ENCODE measurements at regions not wholly inside any gene's neighbourhood (a gene's known extent, or its start where the extent isn't known, plus 50 kb on each side); places are given as distances from the start of the nearest gene placed in this dataset.

DNA sequence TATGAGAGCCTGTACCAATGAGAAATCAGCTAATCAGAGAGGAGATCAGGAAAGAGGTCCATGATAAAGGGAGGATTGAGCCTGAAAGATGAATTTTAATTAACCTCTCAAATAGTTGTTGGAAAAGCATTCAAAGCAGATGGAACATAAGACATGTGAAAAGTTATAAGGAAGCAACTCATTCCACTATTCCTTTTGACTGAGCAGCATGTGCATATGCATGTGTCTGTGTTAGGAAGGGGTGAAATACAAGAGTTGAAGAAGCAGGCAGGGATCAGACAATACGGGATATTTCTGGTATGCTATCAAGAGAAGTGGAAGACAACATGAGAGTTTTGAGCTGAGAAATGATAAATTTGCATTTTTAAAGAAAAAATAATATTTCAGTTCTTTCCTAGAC lies 624.8 kb upstream of the PTCHD4 start:
- no peaks in the 10 kb centered on the region for H4K20me1 ChIP-seq (ENCODE audit: control insufficient read depth, extremely low read depth, insufficient read depth, low read length)
- no peaks in the 10 kb centered on the region for H3K36me3 ChIP-seq (ENCODE audit: control insufficient read depth in 2 of 2, extremely low read depth in 1 of 2, insufficient read depth in 2 of 2, low read length in 2 of 2)
- no peaks in the 10 kb centered on the region for H3K9me1 ChIP-seq (ENCODE audit: control insufficient read depth, extremely low read depth, insufficient read depth, low read length)
- dilution Hi-C loops (cut with MboI; ENCODE audit: extremely low pct_ligation_motif_present, low sequenced_read_pairs): no loop called here
- no peak overlapping the region for H3K4me3 ChIP-seq (ENCODE audit: control insufficient read depth in 2 of 3, extremely low read depth in 1 of 3, insufficient read depth in 2 of 3, low read depth in 1 of 3, low read length in 3 of 3)
- DNase-seq (ENCODE audit: low read depth, low spot score) (no peak), FAIRE-seq (no peak)
- no peak overlapping the region for H3K9ac ChIP-seq (ENCODE audit: control insufficient read depth, extremely low read depth, insufficient read depth, low read length)
- H3K27ac ChIP-seq (ENCODE audit: control insufficient read depth, insufficient read depth, low read length): no peak overlapping the region
- TF ChIP-seq, protein P1, sequence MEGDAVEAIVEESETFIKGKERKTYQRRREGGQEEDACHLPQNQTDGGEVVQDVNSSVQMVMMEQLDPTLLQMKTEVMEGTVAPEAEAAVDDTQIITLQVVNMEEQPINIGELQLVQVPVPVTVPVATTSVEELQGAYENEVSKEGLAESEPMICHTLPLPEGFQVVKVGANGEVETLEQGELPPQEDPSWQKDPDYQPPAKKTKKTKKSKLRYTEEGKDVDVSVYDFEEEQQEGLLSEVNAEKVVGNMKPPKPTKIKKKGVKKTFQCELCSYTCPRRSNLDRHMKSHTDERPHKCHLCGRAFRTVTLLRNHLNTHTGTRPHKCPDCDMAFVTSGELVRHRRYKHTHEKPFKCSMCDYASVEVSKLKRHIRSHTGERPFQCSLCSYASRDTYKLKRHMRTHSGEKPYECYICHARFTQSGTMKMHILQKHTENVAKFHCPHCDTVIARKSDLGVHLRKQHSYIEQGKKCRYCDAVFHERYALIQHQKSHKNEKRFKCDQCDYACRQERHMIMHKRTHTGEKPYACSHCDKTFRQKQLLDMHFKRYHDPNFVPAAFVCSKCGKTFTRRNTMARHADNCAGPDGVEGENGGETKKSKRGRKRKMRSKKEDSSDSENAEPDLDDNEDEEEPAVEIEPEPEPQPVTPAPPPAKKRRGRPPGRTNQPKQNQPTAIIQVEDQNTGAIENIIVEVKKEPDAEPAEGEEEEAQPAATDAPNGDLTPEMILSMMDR (optimal IDR thresholded peaks at IDR 0.05 in 1 of 3, IDR thresholded peaks at IDR 0.05 in 1 of 3, conservative IDR thresholded peaks at IDR 0.05 in 1 of 3; ENCODE audit: extremely low read depth in 1 of 3, insufficient read depth in 2 of 3, low read length in 3 of 3): no peak
- TF ChIP-seq EZH2 (IDR thresholded peaks at IDR 0.05; ENCODE audit: low read length): no peak
- H3K4me2 ChIP-seq (ENCODE audit: control insufficient read depth, extremely low read depth, insufficient read depth, low read depth, low read length): no peak overlapping the region
- H3K27me3 ChIP-seq (ENCODE audit: control insufficient read depth, extremely low read depth, insufficient read depth, low read length): no peaks in the 10 kb centered on the region
- no peaks in the 10 kb centered on the region for H3K79me2 ChIP-seq (ENCODE audit: control insufficient read depth, insufficient read depth, low read length)
- no peak overlapping the region for H2AFZ ChIP-seq (ENCODE audit: control insufficient read depth, low read length)
- H3K9me3 ChIP-seq (ENCODE audit: control insufficient read depth, low read depth, low read length): no peaks in the 10 kb centered on the region
- H3K4me1 ChIP-seq (ENCODE audit: control insufficient read depth, extremely low read depth, insufficient read depth, low read length): no peaks in the 10 kb centered on the region

DNA sequence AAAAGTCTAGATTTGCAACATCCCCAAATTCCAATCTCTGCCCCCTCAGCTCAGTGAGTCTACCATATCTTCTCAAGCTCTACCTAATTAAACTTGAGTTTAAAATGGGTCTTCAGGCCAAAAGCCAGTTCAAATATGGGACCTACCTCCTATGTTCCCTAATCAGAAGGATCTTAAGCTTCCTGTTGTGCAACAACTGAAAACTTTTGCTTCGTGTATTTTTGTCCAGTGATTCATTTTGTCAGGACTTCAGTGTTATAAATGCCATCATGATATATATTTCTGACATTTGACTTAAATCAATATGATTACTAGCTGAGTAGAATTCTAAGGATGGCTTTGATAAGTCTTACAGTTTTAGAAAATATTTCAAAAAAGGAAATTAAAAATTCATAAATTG lies 622.6 kb upstream of the PTCHD4 start:
- no peak for FAIRE-seq
- Histone ChIP-seq H3K27me3 (ENCODE audit: control insufficient read depth, extremely low read depth, insufficient read depth, low read length) (no peaks in the 10 kb centered on the region), H3K79me2 (ENCODE audit: control insufficient read depth, insufficient read depth, low read length) (no peaks in the 10 kb centered on the region), H3K9me3 (ENCODE audit: control insufficient read depth, low read depth, low read length) (no peaks in the 10 kb centered on the region), H3K4me1 (ENCODE audit: control insufficient read depth, extremely low read depth, insufficient read depth, low read length) (no peaks in the 10 kb centered on the region), H2AFZ (ENCODE audit: control insufficient read depth, low read length) (no peak overlapping the region), H3K27ac (ENCODE audit: control insufficient read depth, insufficient read depth, low read length) (no peak overlapping the region), H3K4me3 (ENCODE audit: control insufficient read depth in 2 of 3, extremely low read depth in 1 of 3, insufficient read depth in 2 of 3, low read depth in 1 of 3, low read length in 3 of 3) (no peak overlapping the region), H3K36me3 (ENCODE audit: control insufficient read depth in 2 of 2, extremely low read depth in 1 of 2, insufficient read depth in 2 of 2, low read length in 2 of 2) (no peaks in the 10 kb centered on the region), H3K9ac (ENCODE audit: control insufficient read depth, extremely low read depth, insufficient read depth, low read length) (no peak overlapping the region), H3K4me2 (ENCODE audit: control insufficient read depth, extremely low read depth, insufficient read depth, low read depth, low read length) (no peak overlapping the region), H3K9me1 (ENCODE audit: control insufficient read depth, extremely low read depth, insufficient read depth, low read length) (no peaks in the 10 kb centered on the region), H4K20me1 (ENCODE audit: control insufficient read depth, extremely low read depth, insufficient read depth, low read length) (no peaks in the 10 kb centered on the region)
- no peak for DNase-seq (ENCODE audit: low read depth, low spot score)
- TF ChIP-seq, protein P1 (optimal IDR thresholded peaks at IDR 0.05 in 1 of 3, IDR thresholded peaks at IDR 0.05 in 1 of 3, conservative IDR thresholded peaks at IDR 0.05 in 1 of 3; ENCODE audit: extremely low read depth in 1 of 3, insufficient read depth in 2 of 3, low read length in 3 of 3): no peak
- TF ChIP-seq EZH2 (IDR thresholded peaks at IDR 0.05; ENCODE audit: low read length): no peak
- dilution Hi-C loops (cut with MboI; ENCODE audit: extremely low pct_ligation_motif_present, low sequenced_read_pairs): no loop called here

All from keratinocyte (primary cell).